ENCODE measurements at regions not wholly inside any gene's neighbourhood (a gene's known extent, or its start where the extent isn't known, plus 50 kb on each side); places are given as distances from the start of the nearest gene placed in this dataset.

- ATAC-seq: no peak
- H3K4me1 Mint-ChIP-seq: no peaks in the 10 kb centered on the region
These were observed 223.9 kb downstream of the C7orf25 start for GRCh38 chr7:42688056-42688371.

GRCh38 chr7:42687211-42688055 lies 224.4 kb downstream of the C7orf25 start:
- ATAC-seq: no peak
- H3K9me3 Mint-ChIP-seq: peaks cover 10% of the 10 kb centered on the region
- no peak overlapping the region for H3K27ac Mint-ChIP-seq
- no peak for DNase-seq (ENCODE audit: low spot score in 2 of 2)
- H3K36me3 Mint-ChIP-seq: no peaks in the 10 kb centered on the region
- H3K4me3 Mint-ChIP-seq: no peak overlapping the region
- no peaks in the 10 kb centered on the region for H3K4me1 Mint-ChIP-seq

More at GRCh38 chr7:42688056-42688371, 223.9 kb downstream of the C7orf25 start:
- Mint-ChIP-seq H3K4me3 (no peak overlapping the region), H3K36me3 (no peaks in the 10 kb centered on the region), H3K27ac (no peak overlapping the region), H3K9me3 (peaks cover 10% of the 10 kb centered on the region)
- no peak for DNase-seq (ENCODE audit: low spot score in 2 of 2)

GRCh38 chr7:42686594-42687156 lies 225.2 kb downstream of the C7orf25 start:
- H3K4me3 Mint-ChIP-seq: no peak overlapping the region
- H3K9me3 Mint-ChIP-seq: peaks cover 11% of the 10 kb centered on the region
- ATAC-seq (no peak), DNase-seq (ENCODE audit: low spot score in 2 of 2) (no peak)
- no peak overlapping the region for H3K27ac Mint-ChIP-seq
- no peaks in the 10 kb centered on the region for H3K36me3 Mint-ChIP-seq
- H3K4me1 Mint-ChIP-seq: no peaks in the 10 kb centered on the region

GRCh38 chr7:42685911-42686310 lies 226.0 kb downstream of the C7orf25 start:
- ATAC-seq: no peak
- no peaks in the 10 kb centered on the region for H3K4me1 Mint-ChIP-seq
- peaks cover 12% of the 10 kb centered on the region for H3K9me3 Mint-ChIP-seq
- H3K4me3 Mint-ChIP-seq: no peak overlapping the region
- H3K27ac Mint-ChIP-seq: no peak overlapping the region
- H3K36me3 Mint-ChIP-seq: no peaks in the 10 kb centered on the region
- no peak for DNase-seq (ENCODE audit: low spot score in 2 of 2)

GRCh38 chr7:42677751-42678699 lies 233.8 kb downstream of the C7orf25 start:
- no peak overlapping the region for H3K4me3 Mint-ChIP-seq
- H3K9me3 Mint-ChIP-seq: peaks cover 4% of the 10 kb centered on the region
- no peak overlapping the region for H3K27ac Mint-ChIP-seq
- peak; percentile 32 for ATAC-seq
- no peak for DNase-seq (ENCODE audit: low spot score in 2 of 2)
- no peaks in the 10 kb centered on the region for H3K36me3 Mint-ChIP-seq
- no peaks in the 10 kb centered on the region for H3K4me1 Mint-ChIP-seq

GRCh38 chr7:42674541-42674940 lies 237.3 kb downstream of the C7orf25 start:
- DNase-seq (ENCODE audit: low spot score in 2 of 2) (no peak), ATAC-seq (no peak)
- Mint-ChIP-seq H3K4me1 (no peaks in the 10 kb centered on the region), H3K36me3 (no peaks in the 10 kb centered on the region), H3K4me3 (no peak overlapping the region), H3K27ac (no peak overlapping the region), H3K9me3 (no peaks in the 10 kb centered on the region)

DNA sequence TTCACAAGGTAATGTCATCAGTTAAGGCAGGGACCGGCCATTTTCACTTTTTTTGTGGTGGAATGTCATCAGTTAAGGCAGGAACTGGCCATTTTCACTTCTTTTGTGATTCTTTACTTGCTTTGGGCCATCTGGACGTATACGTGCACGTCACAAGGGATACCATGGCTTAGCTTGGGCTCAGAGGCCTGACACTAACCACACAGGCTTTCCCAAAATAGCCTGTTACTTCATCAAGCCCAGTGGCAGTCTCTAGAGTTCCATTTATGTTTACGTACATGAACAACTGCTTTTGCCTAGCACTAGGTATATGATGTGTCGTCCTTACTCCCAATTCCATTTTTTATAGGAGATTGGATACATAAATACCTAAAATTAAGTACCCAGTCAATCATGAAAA lies 237.9 kb downstream of the C7orf25 start:
- H3K36me3 Mint-ChIP-seq: no peaks in the 10 kb centered on the region
- ATAC-seq: no peak

GRCh38 chr7:42672339-42672999 lies 239.4 kb downstream of the C7orf25 start:
- H3K4me3 Mint-ChIP-seq: no peak overlapping the region
- no peak overlapping the region for H3K27ac Mint-ChIP-seq
- no peaks in the 10 kb centered on the region for H3K36me3 Mint-ChIP-seq
- H3K4me1 Mint-ChIP-seq: no peaks in the 10 kb centered on the region
- DNase-seq (ENCODE audit: low spot score in 2 of 2) (no peak), ATAC-seq (no peak)
- peaks cover 3% of the 10 kb centered on the region for H3K9me3 Mint-ChIP-seq

More for the DNA sequence above, 237.9 kb downstream of the C7orf25 start:
- no peaks in the 10 kb centered on the region for H3K4me1 Mint-ChIP-seq
- no peak overlapping the region for H3K27ac Mint-ChIP-seq
- DNase-seq (ENCODE audit: low spot score in 2 of 2): no peak
- no peak overlapping the region for H3K4me3 Mint-ChIP-seq
- H3K9me3 Mint-ChIP-seq: no peaks in the 10 kb centered on the region

DNA sequence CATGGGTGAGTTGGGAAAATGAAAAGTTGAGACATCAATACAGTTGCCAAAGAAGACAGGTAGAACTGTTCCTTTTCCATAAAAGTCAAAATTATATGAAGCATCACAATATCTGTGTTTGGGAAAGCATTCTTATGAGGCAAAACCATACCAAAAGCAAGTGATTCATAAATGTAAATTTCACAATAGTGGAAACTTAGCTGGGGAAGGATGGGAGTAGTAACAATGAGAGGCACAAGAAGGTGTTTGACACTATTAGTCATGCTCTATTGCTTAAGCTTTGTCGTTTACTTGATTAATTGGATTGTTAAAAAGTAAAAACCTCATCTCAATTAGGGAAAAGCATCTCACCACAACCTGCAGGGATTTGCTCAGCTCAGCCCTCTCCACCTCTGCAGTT lies 240.2 kb downstream of the C7orf25 start:
- Mint-ChIP-seq H3K36me3 (no peaks in the 10 kb centered on the region), H3K27ac (no peak overlapping the region), H3K9me3 (peaks cover 9% of the 10 kb centered on the region), H3K4me1 (no peaks in the 10 kb centered on the region), H3K4me3 (no peak overlapping the region)
- no peak for DNase-seq (ENCODE audit: low spot score in 2 of 2)
- no peak for ATAC-seq

DNA sequence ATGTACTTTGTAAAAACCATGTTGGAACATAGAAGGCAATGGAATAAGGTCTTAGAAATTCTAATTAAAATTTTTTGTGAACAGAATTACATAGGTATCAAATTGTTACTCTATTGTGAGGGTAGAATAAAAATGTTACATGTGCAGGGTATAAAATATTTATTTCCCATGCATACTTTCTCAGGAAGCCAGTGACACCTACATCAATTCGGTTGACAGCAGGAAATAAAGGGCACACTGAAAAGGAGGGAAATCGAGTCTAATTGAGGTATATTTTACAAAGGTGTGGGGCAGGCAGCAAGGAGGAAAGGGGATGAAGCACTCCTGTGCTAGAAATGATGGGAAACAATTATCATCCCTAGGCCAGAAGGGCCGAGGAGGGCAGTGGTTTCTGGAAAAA lies 244.9 kb downstream of the C7orf25 start:
- Mint-ChIP-seq H3K4me1 (no peaks in the 10 kb centered on the region), H3K36me3 (no peaks in the 10 kb centered on the region), H3K27ac (no peak overlapping the region), H3K4me3 (no peak overlapping the region), H3K9me3 (peaks cover 11% of the 10 kb centered on the region)
- DNase-seq (ENCODE audit: low spot score in 2 of 2) (no peak), ATAC-seq (no peak)

DNA sequence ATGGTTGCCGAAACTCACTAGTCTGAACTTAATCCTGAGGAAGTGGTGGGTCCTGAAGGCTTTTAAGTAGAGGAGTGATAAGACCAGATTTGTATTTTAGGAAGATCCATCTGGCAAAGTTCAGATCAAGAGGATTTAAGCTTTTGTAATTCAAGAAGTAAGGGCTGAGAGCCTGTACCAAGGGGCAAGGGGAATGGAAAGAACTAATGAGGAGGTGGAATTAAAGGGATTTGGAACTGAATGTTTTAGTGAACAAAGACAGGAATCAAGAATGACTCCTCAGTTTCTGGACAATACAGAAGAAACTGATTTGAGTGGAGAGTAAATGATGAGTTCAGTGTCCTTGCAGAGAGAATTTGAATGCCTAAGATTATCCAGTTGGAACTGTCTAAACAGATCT lies 249.0 kb downstream of the C7orf25 start:
- peaks cover 11% of the 10 kb centered on the region for H3K9me3 Mint-ChIP-seq
- ATAC-seq (no peak), DNase-seq (ENCODE audit: low spot score in 2 of 2) (no peak)
- no peaks in the 10 kb centered on the region for H3K36me3 Mint-ChIP-seq
- no peak overlapping the region for H3K27ac Mint-ChIP-seq
- H3K4me3 Mint-ChIP-seq: no peak overlapping the region
- H3K4me1 Mint-ChIP-seq: no peaks in the 10 kb centered on the region

- ATAC-seq (no peak), DNase-seq (ENCODE audit: low spot score in 2 of 2) (no peak)
- Mint-ChIP-seq H3K36me3 (no peaks in the 10 kb centered on the region), H3K4me3 (no peak overlapping the region), H3K27ac (no peak overlapping the region), H3K4me1 (no peaks in the 10 kb centered on the region), H3K9me3 (no peaks in the 10 kb centered on the region)
These were observed 250.6 kb downstream of the C7orf25 start for GRCh38 chr7:42661312-42661711.

DNA sequence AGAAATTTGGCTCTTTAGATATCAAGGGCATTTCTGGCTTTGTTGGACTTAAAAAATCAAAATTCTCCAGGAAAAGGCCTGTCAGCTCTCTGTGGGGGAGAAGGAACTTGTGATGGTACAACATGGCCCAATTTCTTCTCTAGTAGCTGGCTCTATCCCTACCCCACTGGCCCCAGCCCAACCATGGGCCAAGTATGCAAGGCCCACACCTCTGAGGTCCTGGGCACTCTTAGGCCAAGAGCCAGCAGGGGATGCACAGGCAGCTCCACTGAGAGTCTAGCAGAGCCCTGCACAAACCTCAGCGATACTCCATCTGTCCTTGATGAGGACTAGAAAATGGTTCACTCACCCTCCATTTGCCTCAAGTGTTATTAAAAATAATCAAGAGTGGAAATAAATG lies 261.2 kb downstream of the C7orf25 start:
- no peak overlapping the region for H3K4me3 Mint-ChIP-seq
- no peak for ATAC-seq

DNA sequence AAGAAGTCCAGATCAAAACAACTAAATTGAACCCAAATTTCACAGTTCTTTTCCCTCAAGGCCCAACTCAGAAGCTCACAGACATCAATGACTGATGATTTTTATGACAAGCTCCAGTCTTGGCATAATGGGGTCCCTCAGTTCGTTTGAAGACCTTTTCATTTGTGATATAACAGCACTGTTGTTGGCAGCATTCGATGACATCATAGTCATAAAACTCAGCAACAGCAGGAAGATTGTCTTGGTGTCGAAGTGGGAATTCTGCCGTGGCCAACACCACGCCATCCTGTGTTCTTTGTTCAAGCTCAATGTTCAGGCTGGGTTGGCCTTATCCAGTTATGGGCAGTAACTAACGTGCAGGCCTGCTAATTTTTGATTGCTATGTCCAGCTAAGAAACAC lies 261.7 kb downstream of the C7orf25 start:
- DNase-seq (ENCODE audit: low spot score in 2 of 2) (no peak), ATAC-seq (no peak)
- H3K9me3 Mint-ChIP-seq: peaks cover 9% of the 10 kb centered on the region
- no peak overlapping the region for H3K27ac Mint-ChIP-seq
- H3K36me3 Mint-ChIP-seq: no peaks in the 10 kb centered on the region
- H3K4me1 Mint-ChIP-seq: no peaks in the 10 kb centered on the region
- no peak overlapping the region for H3K4me3 Mint-ChIP-seq

More for the DNA sequence above, 261.2 kb downstream of the C7orf25 start:
- no peak overlapping the region for H3K27ac Mint-ChIP-seq
- no peaks in the 10 kb centered on the region for H3K36me3 Mint-ChIP-seq
- peaks cover 10% of the 10 kb centered on the region for H3K9me3 Mint-ChIP-seq
- no peaks in the 10 kb centered on the region for H3K4me1 Mint-ChIP-seq
- DNase-seq (ENCODE audit: low spot score in 2 of 2): no peak

DNA sequence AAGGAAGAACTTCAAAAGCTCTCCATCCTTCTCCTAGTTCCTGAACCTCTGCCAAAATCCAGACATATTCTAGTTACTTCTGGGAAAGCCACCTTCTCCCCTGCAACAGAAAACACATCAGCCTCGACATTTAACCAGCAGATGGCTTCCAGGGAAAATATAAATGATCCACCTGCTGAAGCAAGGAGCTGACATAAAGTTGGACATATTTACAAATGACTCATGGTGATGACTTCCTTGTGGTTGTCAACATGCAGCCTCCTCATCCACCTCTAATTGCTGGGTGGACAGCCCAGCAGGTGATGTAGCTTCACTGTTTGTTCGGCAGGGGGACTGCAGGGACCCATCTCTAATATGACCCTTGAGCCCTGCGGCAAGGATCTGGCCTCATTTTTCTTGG lies 266.0 kb downstream of the C7orf25 start:
- no peaks in the 10 kb centered on the region for H3K36me3 Mint-ChIP-seq
- no peak for ATAC-seq

More for the DNA sequence above, 266.0 kb downstream of the C7orf25 start:
- Mint-ChIP-seq H3K4me1 (no peaks in the 10 kb centered on the region), H3K9me3 (no peaks in the 10 kb centered on the region), H3K27ac (no peak overlapping the region), H3K4me3 (no peak overlapping the region)
- no peak for DNase-seq (ENCODE audit: low spot score in 2 of 2)

Measured in stimulated activated effector memory CD8-positive, alpha-beta T cell treated with anti-CD3 and anti-CD28 coated beads, Interleukin-12 subunit alpha, Interleukin-12 subunit beta, amount 100 ng/mL, for 72 hours (primary cell).